ENCODE measurements at regions not wholly inside any gene's neighbourhood (a gene's known extent, or its start where the extent isn't known, plus 50 kb on each side); places are given as distances from the start of the nearest gene placed in this dataset.

GRCh38 chr3:147189016-147189415, 217.3 kb downstream of the ZIC4 start:
- Histone ChIP-seq H3K9me2 (replicated peaks; ENCODE audit: low read length) (no peaks in the 10 kb centered on the region), H3K4me1 (ENCODE audit: insufficient read depth, low read length) (no peaks in the 10 kb centered on the region), H2AFZ (ENCODE audit: low read length) (no peak overlapping the region), H3K4me2 (ENCODE audit: low read length) (no peak overlapping the region), H3K27ac (ENCODE audit: low read length) (no peak overlapping the region), H3K9ac (ENCODE audit: low read length) (no peak overlapping the region), H3K27me3 (ENCODE audit: low read length) (0 out of 2 replicates have a peak, but pooled peaks cover 11% of the 10 kb centered on the region), H3K36me3 (ENCODE audit: low read depth, low read length) (no peaks in the 10 kb centered on the region), H4K20me1 (ENCODE audit: low read length) (no peaks in the 10 kb centered on the region), H3K4me3 (ENCODE audit: low read length) (no peak overlapping the region), H3F3A (ENCODE audit: low read length, unreplicated experiment) (no peaks in the 10 kb centered on the region), H3K9me3 (ENCODE audit: low read length) (no peaks in the 10 kb centered on the region), H3K79me2 (ENCODE audit: low read length) (no peaks in the 10 kb centered on the region)
- DNase-seq, result no peak
- ChIA-PET POLR2A (ENCODE audit: unreplicated experiment) (no interaction called here), CTCF (no interaction called here)
- no TSS peak for BruUV-seq (replicated peaks)
- intact Hi-C loops (cut with micrococcal nuclease), result no loop called here
- ATAC-seq, result no peak
- no peak for TF ChIP-seq CTCF (conservative IDR thresholded peaks at IDR 0.05; ENCODE audit: low read depth, low read length)

GRCh38 chr3:147187687-147188086, 218.7 kb downstream of the ZIC4 start:
- H3K79me2 ChIP-seq (ENCODE audit: low read length), result no peaks in the 10 kb centered on the region
- H3K9me2 ChIP-seq (replicated peaks; ENCODE audit: low read length), result no peaks in the 10 kb centered on the region
- H3K9ac ChIP-seq (ENCODE audit: low read length), result no peak overlapping the region
- ChIA-PET POLR2A (ENCODE audit: unreplicated experiment) (no interaction called here), CTCF (no interaction called here)
- peaks cover 17% of the 10 kb centered on the region; the same call in 1 of the 2 replicates for H3K27me3 ChIP-seq (ENCODE audit: low read length)
- TF ChIP-seq CTCF (conservative IDR thresholded peaks at IDR 0.05; ENCODE audit: low read depth, low read length) (no peak), EZH2 (IDR thresholded peaks at IDR 0.05; ENCODE audit: low read length, unreplicated experiment) (no peak), EZH2phosphoT487 (IDR thresholded peaks at IDR 0.05; ENCODE audit: borderline replicate concordance, low read length) (no peak)
- no peaks in the 10 kb centered on the region for H3K36me3 ChIP-seq (ENCODE audit: low read depth, low read length)
- no TSS peak for BruUV-seq (replicated peaks)
- no peak overlapping the region for H3K27ac ChIP-seq (ENCODE audit: low read length)
- DNase-seq (no peak), ATAC-seq (no peak)
- no peaks in the 10 kb centered on the region for H4K20me1 ChIP-seq (ENCODE audit: low read length)
- no peaks in the 10 kb centered on the region for H3K4me1 ChIP-seq (ENCODE audit: insufficient read depth, low read length)
- H3K4me3 ChIP-seq (ENCODE audit: low read length), result no peak overlapping the region
- H3K4me2 ChIP-seq (ENCODE audit: low read length), result no peak overlapping the region
- no peaks in the 10 kb centered on the region for H3K9me3 ChIP-seq (ENCODE audit: low read length)
- no peaks in the 10 kb centered on the region for H3F3A ChIP-seq (ENCODE audit: low read length, unreplicated experiment)
- H2AFZ ChIP-seq (ENCODE audit: low read length), result no peak overlapping the region
- intact Hi-C loops (cut with micrococcal nuclease), result no loop called here

GRCh38 chr3:147185781-147186180, 220.6 kb downstream of the ZIC4 start:
- intact Hi-C loops (cut with micrococcal nuclease), result no loop called here
- Histone ChIP-seq H4K20me1 (ENCODE audit: low read length) (no peaks in the 10 kb centered on the region), H3K9me2 (replicated peaks; ENCODE audit: low read length) (no peaks in the 10 kb centered on the region), H3K4me1 (ENCODE audit: insufficient read depth, low read length) (no peaks in the 10 kb centered on the region), H3K27ac (ENCODE audit: low read length) (no peak overlapping the region), H3F3A (ENCODE audit: low read length, unreplicated experiment) (no peaks in the 10 kb centered on the region), H3K36me3 (ENCODE audit: low read depth, low read length) (no peaks in the 10 kb centered on the region), H3K4me3 (ENCODE audit: low read length) (no peak overlapping the region), H3K4me2 (ENCODE audit: low read length) (no peak overlapping the region), H3K9me3 (ENCODE audit: low read length) (no peaks in the 10 kb centered on the region), H3K27me3 (ENCODE audit: low read length) (peaks cover 17% of the 10 kb centered on the region; the same call in 1 of the 2 replicates), H3K9ac (ENCODE audit: low read length) (no peak overlapping the region), H2AFZ (ENCODE audit: low read length) (no peak overlapping the region), H3K79me2 (ENCODE audit: low read length) (no peaks in the 10 kb centered on the region)
- POLR2A ChIA-PET (ENCODE audit: unreplicated experiment), result no interaction called here
- BruUV-seq (replicated peaks), result no TSS peak
- TF ChIP-seq EZH2phosphoT487 (IDR thresholded peaks at IDR 0.05; ENCODE audit: borderline replicate concordance, low read length) (no peak), CTCF (conservative IDR thresholded peaks at IDR 0.05; ENCODE audit: low read depth, low read length) (no peak), EZH2 (IDR thresholded peaks at IDR 0.05; ENCODE audit: low read length, unreplicated experiment) (no peak)
- CTCF ChIA-PET, result no interaction called here
- ATAC-seq (no peak), DNase-seq (no peak)
